HAP-1 (cell line): ENCODE measurements at regions not wholly inside any gene's neighbourhood (a gene's known extent, or its start where the extent isn't known, plus 50 kb on each side); places are given as distances from the start of the nearest gene placed in this dataset.

Experiments used
- DNase-seq, 2 experiments: peaks; one replicate each; pipeline ENCODE4 v3.0.0-alpha.2; 2016 to 2020; ENCODE audit warnings: low spot score in 2 of 2
- H3K27me3 ChIP-seq: fragments of 250-450 bp; sonication (Bioruptor Pico); 2 replicates; pipeline ENCODE4 v1.5.1; 2020; ENCODE audit warnings: low read depth, mild to moderate bottlenecking, moderate library complexity
- H3K36me3 ChIP-seq: fragments of 250-450 bp; sonication (Bioruptor Pico); replicated peaks from 2 replicates; pipeline ENCODE4 v1.5.1; 2020; ENCODE audit warnings: mild to moderate bottlenecking
- H3K4me1 ChIP-seq: fragments of 250-450 bp; sonication (Bioruptor Pico); 2 replicates; pipeline ENCODE4 v1.5.1; 2020; ENCODE audit warnings: mild to moderate bottlenecking
- H3K4me3 ChIP-seq: fragments of 250-450 bp; sonication (Bioruptor Pico); 2 replicates; pipeline ENCODE4 v1.5.1; 2020; ENCODE audit warnings: mild to moderate bottlenecking, moderate library complexity
- H3K9me3 ChIP-seq: fragments of 250-450 bp; sonication (Bioruptor Pico); 2 replicates; pipeline ENCODE4 v1.5.1; 2020; ENCODE audit warnings: mild to moderate bottlenecking, moderate library complexity
- in situ Hi-C: fragments of 300-500 bp; cut with MboI; formaldehyde crosslinking; loops from 3 replicates; pipeline ENCODE4 v1.14.3; 2020; ENCODE audit warnings: low sequenced_read_pairs, inconsistent platforms, mixed read lengths

- in situ Hi-C loops, result no loop called here
- Histone ChIP-seq H3K4me3 (no peak overlapping the region), H3K36me3 (no peaks in the 10 kb centered on the region), H3K9me3 (no peaks in the 10 kb centered on the region), H3K4me1 (no peaks in the 10 kb centered on the region), H3K27me3 (no peaks in the 10 kb centered on the region)
- peak; percentile 47 to 56 for DNase-seq
Measured at GRCh38 chr4:64584981-64585557, 175.8 kb upstream of the TECRL start.

- Histone ChIP-seq H3K27me3 (no peaks in the 10 kb centered on the region), H3K4me1 (no peaks in the 10 kb centered on the region), H3K36me3 (no peaks in the 10 kb centered on the region), H3K9me3 (no peaks in the 10 kb centered on the region), H3K4me3 (no peak overlapping the region)
- no peak for DNase-seq
- in situ Hi-C loops, result no loop called here
Measured at GRCh38 chr4:64584125-64584524, 174.9 kb upstream of the TECRL start.

DNA sequence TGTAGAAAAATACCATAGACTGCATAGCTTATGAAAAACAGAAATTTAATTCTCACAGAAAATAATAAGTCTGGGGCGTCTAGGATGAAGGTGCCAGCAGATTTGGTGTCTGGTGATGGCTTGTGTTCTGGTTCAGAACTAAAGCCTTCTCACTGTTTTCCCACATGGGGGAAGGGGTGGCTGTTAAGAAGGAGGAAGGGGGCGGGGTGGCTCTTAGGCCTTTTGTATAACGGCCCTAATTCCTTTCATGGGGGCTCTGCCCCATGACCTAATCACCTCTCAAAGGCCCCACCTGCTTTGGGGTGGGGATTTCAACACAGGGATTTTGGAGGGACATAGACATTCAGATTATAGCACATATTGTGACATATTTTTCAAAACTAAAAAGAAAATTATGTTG lies 173.2 kb upstream of the TECRL start:
- in situ Hi-C loops, result no loop called here
- no peaks in the 10 kb centered on the region for H3K27me3 ChIP-seq

DNA sequence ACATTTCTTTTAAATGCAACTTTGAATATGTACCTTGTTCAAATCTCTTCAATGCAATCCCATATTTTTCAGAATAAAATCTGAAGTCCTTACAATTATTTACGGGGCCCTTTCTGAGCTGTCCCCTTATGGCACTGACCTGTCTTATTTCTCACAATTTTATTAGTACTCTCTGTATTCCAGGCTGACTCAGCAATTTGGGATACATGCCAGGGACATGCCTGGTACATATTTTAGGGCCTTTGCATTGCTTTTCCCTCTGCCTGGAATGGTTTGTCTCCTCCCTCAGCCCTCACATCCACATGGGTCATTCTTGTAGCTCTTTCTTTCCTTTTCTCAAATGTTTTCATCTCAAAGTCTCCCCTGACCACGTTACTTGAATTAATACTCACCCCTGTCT lies 172.2 kb upstream of the TECRL start:
- Histone ChIP-seq H3K4me3 (no peak overlapping the region), H3K9me3 (no peaks in the 10 kb centered on the region), H3K36me3 (no peaks in the 10 kb centered on the region), H3K4me1 (no peaks in the 10 kb centered on the region), H3K27me3 (no peaks in the 10 kb centered on the region)
- in situ Hi-C loops, result no loop called here
- no peak for DNase-seq

More for the DNA sequence above, 173.2 kb upstream of the TECRL start:
- Histone ChIP-seq H3K36me3 (no peaks in the 10 kb centered on the region), H3K4me1 (no peaks in the 10 kb centered on the region), H3K4me3 (no peak overlapping the region), H3K9me3 (no peaks in the 10 kb centered on the region)
- DNase-seq, result no peak

DNA sequence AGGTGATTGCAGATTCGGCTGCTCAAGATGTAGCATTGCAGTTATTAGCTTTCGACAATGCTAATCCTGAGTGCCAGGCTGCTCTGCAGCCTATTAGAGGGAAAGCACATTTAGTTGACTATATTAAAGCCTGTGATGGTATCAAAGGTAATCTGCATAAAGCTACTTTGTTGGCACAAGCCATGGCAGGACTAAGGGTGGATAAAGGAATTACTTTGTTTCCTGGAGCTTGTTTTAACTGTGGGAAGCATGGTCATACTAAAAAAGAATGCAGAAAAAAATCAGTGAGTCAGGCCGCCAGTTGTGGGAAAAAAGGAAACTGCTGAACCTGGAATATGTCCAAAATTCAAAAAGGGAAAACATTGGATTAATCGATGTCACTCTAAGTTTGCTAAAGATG lies 154.9 kb upstream of the TECRL start:
- in situ Hi-C loops, result no loop called here
- no peaks in the 10 kb centered on the region for H3K4me1 ChIP-seq
- no peaks in the 10 kb centered on the region for H3K36me3 ChIP-seq
- no peaks in the 10 kb centered on the region for H3K9me3 ChIP-seq
- H3K27me3 ChIP-seq, result no peaks in the 10 kb centered on the region
- DNase-seq, result no peak
- no peak overlapping the region for H3K4me3 ChIP-seq

GRCh38 chr4:64559571-64559970 lies 150.3 kb upstream of the TECRL start:
- Histone ChIP-seq H3K36me3 (no peaks in the 10 kb centered on the region), H3K27me3 (no peaks in the 10 kb centered on the region), H3K4me3 (no peak overlapping the region), H3K4me1 (no peaks in the 10 kb centered on the region), H3K9me3 (no peaks in the 10 kb centered on the region)
- in situ Hi-C loops, result no loop called here
- no peak for DNase-seq

DNA sequence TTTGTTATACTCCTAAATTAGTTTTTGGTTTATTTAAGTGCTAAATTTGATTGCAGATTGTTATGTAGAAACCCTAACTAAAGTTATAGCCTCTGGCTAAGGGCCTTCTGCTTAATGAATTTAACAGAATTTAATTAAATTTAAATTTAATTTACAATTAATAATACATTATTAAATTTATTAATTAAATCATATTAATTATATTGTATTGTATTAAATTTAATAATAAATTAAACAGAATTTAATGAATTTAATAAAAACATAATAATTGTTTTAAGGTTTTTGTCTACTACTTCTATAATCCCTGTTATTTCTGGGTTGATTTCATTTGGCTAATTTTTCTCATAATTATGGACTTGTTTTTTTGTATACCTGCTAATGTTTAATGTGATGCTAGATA lies 141.9 kb upstream of the TECRL start:
- no peak overlapping the region for H3K4me3 ChIP-seq
- in situ Hi-C loops, result no loop called here
- no peak for DNase-seq
- no peaks in the 10 kb centered on the region for H3K9me3 ChIP-seq
- no peaks in the 10 kb centered on the region for H3K27me3 ChIP-seq
- no peaks in the 10 kb centered on the region for H3K4me1 ChIP-seq
- no peaks in the 10 kb centered on the region for H3K36me3 ChIP-seq

DNA sequence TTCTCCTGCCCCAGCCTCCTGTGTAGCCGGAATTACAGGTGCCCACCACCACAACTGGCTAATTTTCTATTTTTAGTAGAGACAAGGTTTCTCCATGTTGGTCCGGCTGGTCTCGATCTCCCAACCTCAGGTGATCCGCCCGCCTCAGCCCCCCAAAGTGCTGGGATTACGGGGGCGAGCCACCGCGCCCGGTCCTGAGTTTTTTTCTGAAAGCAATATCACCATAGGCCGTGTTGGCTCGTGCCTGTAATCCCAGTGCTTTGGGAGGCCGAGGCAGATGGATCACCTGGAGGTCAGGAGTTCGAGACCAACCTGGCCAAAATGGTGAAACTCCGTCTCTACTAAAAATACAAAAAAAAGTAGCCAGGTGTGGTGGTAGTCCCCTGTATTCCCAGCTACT lies 136.3 kb upstream of the TECRL start:
- Histone ChIP-seq H3K27me3 (no peaks in the 10 kb centered on the region), H3K36me3 (no peaks in the 10 kb centered on the region), H3K4me3 (no peak overlapping the region), H3K9me3 (no peaks in the 10 kb centered on the region), H3K4me1 (peaks cover 10% of the 10 kb centered on the region)
- in situ Hi-C loops, result loop anchor here (25.0 kb wide), 1 partner anchor 383 kb away; no protein-coding TSS in a partner anchor
- no peak for DNase-seq

GRCh38 chr4:64539234-64539849 lies 130.1 kb upstream of the TECRL start:
- in situ Hi-C loops, result loop anchor here (25.0 kb wide), 1 partner anchor 377 kb away; no protein-coding TSS in a partner anchor
- no peaks in the 10 kb centered on the region for H3K36me3 ChIP-seq
- peak; percentile 58 to 77 for DNase-seq
- peaks cover 10% of the 10 kb centered on the region for H3K4me1 ChIP-seq
- H3K27me3 ChIP-seq, result no peaks in the 10 kb centered on the region
- no peak overlapping the region for H3K4me3 ChIP-seq
- H3K9me3 ChIP-seq, result no peaks in the 10 kb centered on the region

DNA sequence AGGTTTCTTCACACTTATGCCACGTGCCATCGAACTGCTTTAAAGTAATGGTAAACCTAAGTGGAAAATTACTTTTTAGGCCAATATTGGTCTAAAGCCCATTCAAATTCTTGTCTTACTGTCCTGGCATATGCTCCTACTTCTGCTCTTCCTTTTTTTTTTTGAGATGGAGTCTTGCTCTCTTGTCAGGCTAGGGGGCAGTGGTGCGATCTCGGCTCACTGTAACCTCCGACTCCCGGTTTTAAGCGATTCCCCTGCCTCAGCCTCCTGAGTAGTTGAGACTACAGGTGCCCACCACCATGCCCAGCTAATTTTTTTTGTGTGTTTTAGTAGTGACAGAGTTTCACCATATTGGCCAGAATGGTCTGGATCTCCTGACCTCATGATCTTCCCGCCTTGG lies 129.0 kb upstream of the TECRL start:
- in situ Hi-C loops, result loop anchor here (25.0 kb wide), 1 partner anchor 376 kb away; no protein-coding TSS in a partner anchor
- H3K4me1 ChIP-seq, result no peaks in the 10 kb centered on the region; the same call in 1 of the 2 replicates
- H3K36me3 ChIP-seq, result no peaks in the 10 kb centered on the region
- H3K27me3 ChIP-seq, result no peaks in the 10 kb centered on the region
- H3K4me3 ChIP-seq, result no peak overlapping the region
- H3K9me3 ChIP-seq, result no peaks in the 10 kb centered on the region
- peak in 1 of 2 experiments; percentile 56 for DNase-seq

- in situ Hi-C loops, result loop anchor here (25.0 kb wide), 1 partner anchor 371 kb away; no protein-coding TSS in a partner anchor
- no peaks in the 10 kb centered on the region for H3K36me3 ChIP-seq
Measured at GRCh38 chr4:64533637-64534036, 124.4 kb upstream of the TECRL start.

DNA sequence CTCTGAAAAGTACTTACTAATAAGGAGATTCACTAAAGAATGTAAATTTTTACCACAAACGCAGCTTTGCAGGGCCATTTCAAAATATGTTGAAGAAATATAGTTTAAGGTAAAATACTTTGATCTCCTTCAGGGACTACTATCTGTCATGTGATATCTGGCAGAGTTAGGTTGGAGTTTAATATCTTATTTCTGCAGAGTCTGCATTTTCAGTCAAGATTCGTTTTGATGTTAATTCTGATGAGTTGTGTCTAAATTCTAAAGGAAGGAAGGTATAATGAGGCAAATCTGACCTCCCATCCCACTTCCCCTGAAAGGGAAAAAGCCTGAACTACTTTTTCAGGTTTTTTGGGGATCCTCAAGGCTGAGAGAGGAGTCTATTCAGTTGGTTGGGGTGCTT lies 123.9 kb upstream of the TECRL start:
- Histone ChIP-seq H3K4me1 (no peaks in the 10 kb centered on the region), H3K4me3 (no peak overlapping the region), H3K27me3 (no peaks in the 10 kb centered on the region), H3K36me3 (no peaks in the 10 kb centered on the region), H3K9me3 (no peaks in the 10 kb centered on the region)
- DNase-seq, result no peak
- in situ Hi-C loops, result loop anchor here (25.0 kb wide), 1 partner anchor 371 kb away; no protein-coding TSS in a partner anchor

More at GRCh38 chr4:64533637-64534036, 124.4 kb upstream of the TECRL start:
- DNase-seq, result no peak
- Histone ChIP-seq H3K4me1 (no peaks in the 10 kb centered on the region), H3K27me3 (no peaks in the 10 kb centered on the region), H3K9me3 (no peaks in the 10 kb centered on the region), H3K4me3 (no peak overlapping the region)

GRCh38 chr4:64520421-64520820 lies 111.2 kb upstream of the TECRL start:
- Histone ChIP-seq H3K4me1 (peaks cover 7% of the 10 kb centered on the region), H3K27me3 (no peaks in the 10 kb centered on the region), H3K4me3 (no peak overlapping the region), H3K36me3 (no peaks in the 10 kb centered on the region), H3K9me3 (no peaks in the 10 kb centered on the region)
- in situ Hi-C loops, result no loop called here
- DNase-seq, result no peak

GRCh38 chr4:64518600-64518999 lies 109.3 kb upstream of the TECRL start:
- H3K36me3 ChIP-seq, result no peaks in the 10 kb centered on the region
- in situ Hi-C loops, result no loop called here
- no peaks in the 10 kb centered on the region for H3K4me1 ChIP-seq
- H3K9me3 ChIP-seq, result no peaks in the 10 kb centered on the region
- no peak overlapping the region for H3K4me3 ChIP-seq
- H3K27me3 ChIP-seq, result no peaks in the 10 kb centered on the region
- no peak for DNase-seq
